ENCODE measurements at regions not wholly inside any gene's neighbourhood (a gene's known extent, or its start where the extent isn't known, plus 50 kb on each side); places are given as distances from the start of the nearest gene placed in this dataset.

- TF ChIP-seq CTCF (IDR thresholded peaks at IDR 0.05; ENCODE audit: insufficient read depth, low read depth, low read length) (no peak), EZH2 (IDR thresholded peaks at IDR 0.05; ENCODE audit: insufficient read depth, low read length) (no peak)
Observed at GRCh38 chr9:108551030-108551841, 304.6 kb downstream of the ACTL7B start.

Measured in astrocyte (in vitro differentiated cells and primary cell).